ENCODE measurements at regions not wholly inside any gene's neighbourhood (a gene's known extent, or its start where the extent isn't known, plus 50 kb on each side); places are given as distances from the start of the nearest gene placed in this dataset.

GRCh38 chr7:132733860-132734259 is 157.6 kb upstream of the PLXNA4 start:
- POLR2A ChIA-PET, result no interaction called here

GRCh38 chr7:132732321-132732865 is 156.1 kb upstream of the PLXNA4 start:
- POLR2A ChIA-PET, result no interaction called here
- no peaks in the 10 kb centered on the region for H3K36me3 Mint-ChIP-seq
- no peaks in the 10 kb centered on the region for H3K9me3 Mint-ChIP-seq
- H3K4me3 Mint-ChIP-seq, result no peak overlapping the region
- peaks cover 7% of the 10 kb centered on the region for H3K27me3 Mint-ChIP-seq
- ATAC-seq (ENCODE audit: low read depth) (no peak), DNase-seq (no peak)
- H3K27ac Mint-ChIP-seq, result no peak overlapping the region
- H3K4me1 Mint-ChIP-seq, result no peaks in the 10 kb centered on the region

More at GRCh38 chr7:132733860-132734259, 157.6 kb upstream of the PLXNA4 start:
- Mint-ChIP-seq H3K4me1 (no peaks in the 10 kb centered on the region), H3K9me3 (no peaks in the 10 kb centered on the region), H3K36me3 (no peaks in the 10 kb centered on the region), H3K4me3 (no peak overlapping the region), H3K27ac (no peak overlapping the region), H3K27me3 (peaks cover 7% of the 10 kb centered on the region)
- DNase-seq (no peak), ATAC-seq (ENCODE audit: low read depth) (no peak)

GRCh38 chr7:132730105-132730504 is 153.8 kb upstream of the PLXNA4 start:
- POLR2A ChIA-PET, result no interaction called here
- peaks cover 1% of the 10 kb centered on the region for H3K9me3 Mint-ChIP-seq
- peaks cover 7% of the 10 kb centered on the region for H3K27me3 Mint-ChIP-seq
- no peak overlapping the region for H3K4me3 Mint-ChIP-seq
- ATAC-seq (ENCODE audit: low read depth) (no peak), DNase-seq (no peak)
- H3K27ac Mint-ChIP-seq, result no peak overlapping the region
- no peaks in the 10 kb centered on the region for H3K4me1 Mint-ChIP-seq
- H3K36me3 Mint-ChIP-seq, result no peaks in the 10 kb centered on the region

- DNase-seq (no peak), ATAC-seq (ENCODE audit: low read depth) (no peak)
- no peak overlapping the region for H3K4me3 Mint-ChIP-seq
- no peak overlapping the region for H3K27ac Mint-ChIP-seq
- peaks cover 2% of the 10 kb centered on the region for H3K36me3 Mint-ChIP-seq
- POLR2A ChIA-PET, result no interaction called here
- no peaks in the 10 kb centered on the region for H3K4me1 Mint-ChIP-seq
- H3K9me3 Mint-ChIP-seq, result peaks cover 8% of the 10 kb centered on the region
- peaks cover 6% of the 10 kb centered on the region for H3K27me3 Mint-ChIP-seq
Observed at GRCh38 chr7:132723506-132724081, 147.3 kb upstream of the PLXNA4 start.

- peaks cover 6% of the 10 kb centered on the region for H3K27me3 Mint-ChIP-seq
- H3K9me3 Mint-ChIP-seq, result peaks cover 12% of the 10 kb centered on the region
- ATAC-seq (ENCODE audit: low read depth) (no peak), DNase-seq (no peak)
- no peak overlapping the region for H3K4me3 Mint-ChIP-seq
- H3K36me3 Mint-ChIP-seq, result peaks cover 2% of the 10 kb centered on the region
- no peak overlapping the region for H3K27ac Mint-ChIP-seq
- no peaks in the 10 kb centered on the region for H3K4me1 Mint-ChIP-seq
- POLR2A ChIA-PET, result no interaction called here
Observed at GRCh38 chr7:132720835-132721234, 144.6 kb upstream of the PLXNA4 start.

- ATAC-seq (ENCODE audit: low read depth) (no peak), DNase-seq (no peak)
- no peaks in the 10 kb centered on the region for H3K36me3 Mint-ChIP-seq
- no peak overlapping the region for H3K4me3 Mint-ChIP-seq
- no peaks in the 10 kb centered on the region for H3K4me1 Mint-ChIP-seq
- H3K9me3 Mint-ChIP-seq, result peaks cover 5% of the 10 kb centered on the region
- POLR2A ChIA-PET, result no interaction called here
- H3K27ac Mint-ChIP-seq, result no peak overlapping the region
- no peaks in the 10 kb centered on the region for H3K27me3 Mint-ChIP-seq
Observed at GRCh38 chr7:132713893-132714292, 137.6 kb upstream of the PLXNA4 start.

GRCh38 chr7:132709971-132710567 is 133.8 kb upstream of the PLXNA4 start:
- no peaks in the 10 kb centered on the region for H3K27me3 Mint-ChIP-seq
- DNase-seq (no peak), ATAC-seq (ENCODE audit: low read depth) (no peak)
- H3K9me3 Mint-ChIP-seq, result no peaks in the 10 kb centered on the region
- H3K4me3 Mint-ChIP-seq, result no peak overlapping the region
- H3K36me3 Mint-ChIP-seq, result no peaks in the 10 kb centered on the region
- POLR2A ChIA-PET, result interaction anchor here (0.6 kb wide), 1 partner anchor 660 kb away, joined by 3 read pairs; no protein-coding TSS in a partner anchor
- no peak overlapping the region for H3K27ac Mint-ChIP-seq
- peaks cover 1% of the 10 kb centered on the region for H3K4me1 Mint-ChIP-seq

- Mint-ChIP-seq H3K36me3 (no peaks in the 10 kb centered on the region), H3K4me1 (peaks cover 2% of the 10 kb centered on the region), H3K9me3 (peaks cover 3% of the 10 kb centered on the region), H3K27ac (no peak overlapping the region), H3K27me3 (no peaks in the 10 kb centered on the region), H3K4me3 (no peak overlapping the region)
- ATAC-seq (ENCODE audit: low read depth), result no peak
- POLR2A ChIA-PET, result no interaction called here
- no peak for DNase-seq
Observed at GRCh38 chr7:132708470-132708869, 132.2 kb upstream of the PLXNA4 start.

- POLR2A ChIA-PET, result no interaction called here
- Mint-ChIP-seq H3K4me3 (no peak overlapping the region), H3K27me3 (no peaks in the 10 kb centered on the region), H3K27ac (no peak overlapping the region), H3K36me3 (no peaks in the 10 kb centered on the region), H3K4me1 (peaks cover 2% of the 10 kb centered on the region), H3K9me3 (peaks cover 3% of the 10 kb centered on the region)
- DNase-seq (no peak), ATAC-seq (ENCODE audit: low read depth) (no peak)
Observed at GRCh38 chr7:132705146-132705545, 128.9 kb upstream of the PLXNA4 start.

GRCh38 chr7:132703742-132704141 is 127.5 kb upstream of the PLXNA4 start:
- POLR2A ChIA-PET, result no interaction called here
- DNase-seq (no peak), ATAC-seq (ENCODE audit: low read depth) (no peak)
- peaks cover 3% of the 10 kb centered on the region for H3K9me3 Mint-ChIP-seq
- no peak overlapping the region for H3K4me3 Mint-ChIP-seq
- H3K36me3 Mint-ChIP-seq, result no peaks in the 10 kb centered on the region
- H3K27me3 Mint-ChIP-seq, result no peaks in the 10 kb centered on the region
- no peak overlapping the region for H3K27ac Mint-ChIP-seq
- peaks cover 2% of the 10 kb centered on the region for H3K4me1 Mint-ChIP-seq

GRCh38 chr7:132697003-132697402 is 120.7 kb upstream of the PLXNA4 start:
- H3K36me3 Mint-ChIP-seq, result no peaks in the 10 kb centered on the region
- no peaks in the 10 kb centered on the region for H3K27me3 Mint-ChIP-seq
- no peak overlapping the region for H3K27ac Mint-ChIP-seq
- DNase-seq (no peak), ATAC-seq (ENCODE audit: low read depth) (no peak)
- POLR2A ChIA-PET, result no interaction called here
- H3K4me1 Mint-ChIP-seq, result no peaks in the 10 kb centered on the region
- H3K4me3 Mint-ChIP-seq, result no peak overlapping the region
- no peaks in the 10 kb centered on the region for H3K9me3 Mint-ChIP-seq

- DNase-seq, result no peak
- no peak for ATAC-seq (ENCODE audit: low read depth)
- no peaks in the 10 kb centered on the region for H3K36me3 Mint-ChIP-seq
- no peak overlapping the region for H3K27ac Mint-ChIP-seq
- no peaks in the 10 kb centered on the region for H3K4me1 Mint-ChIP-seq
- H3K27me3 Mint-ChIP-seq, result no peaks in the 10 kb centered on the region
- POLR2A ChIA-PET, result no interaction called here
- no peaks in the 10 kb centered on the region for H3K9me3 Mint-ChIP-seq
- H3K4me3 Mint-ChIP-seq, result no peak overlapping the region
Observed at GRCh38 chr7:132696332-132696731, 120.1 kb upstream of the PLXNA4 start.

GRCh38 chr7:132691201-132691600 is 114.9 kb upstream of the PLXNA4 start:
- H3K27ac Mint-ChIP-seq, result no peak overlapping the region
- no peak overlapping the region for H3K4me3 Mint-ChIP-seq
- DNase-seq (no peak), ATAC-seq (ENCODE audit: low read depth) (no peak)
- H3K9me3 Mint-ChIP-seq, result no peaks in the 10 kb centered on the region
- H3K36me3 Mint-ChIP-seq, result no peaks in the 10 kb centered on the region
- POLR2A ChIA-PET, result no interaction called here
- H3K27me3 Mint-ChIP-seq, result no peaks in the 10 kb centered on the region
- H3K4me1 Mint-ChIP-seq, result no peaks in the 10 kb centered on the region

- Mint-ChIP-seq H3K27ac (no peak overlapping the region), H3K4me1 (no peaks in the 10 kb centered on the region), H3K4me3 (no peak overlapping the region), H3K9me3 (no peaks in the 10 kb centered on the region), H3K27me3 (no peaks in the 10 kb centered on the region), H3K36me3 (no peaks in the 10 kb centered on the region)
- DNase-seq, result no peak
- no peak for ATAC-seq (ENCODE audit: low read depth)
- POLR2A ChIA-PET, result no interaction called here
Observed at GRCh38 chr7:132690174-132690573, 113.9 kb upstream of the PLXNA4 start.
